ENCODE measurements at regions not wholly inside any gene's neighbourhood (a gene's known extent, or its start where the extent isn't known, plus 50 kb on each side); places are given as distances from the start of the nearest gene placed in this dataset.

DNA sequence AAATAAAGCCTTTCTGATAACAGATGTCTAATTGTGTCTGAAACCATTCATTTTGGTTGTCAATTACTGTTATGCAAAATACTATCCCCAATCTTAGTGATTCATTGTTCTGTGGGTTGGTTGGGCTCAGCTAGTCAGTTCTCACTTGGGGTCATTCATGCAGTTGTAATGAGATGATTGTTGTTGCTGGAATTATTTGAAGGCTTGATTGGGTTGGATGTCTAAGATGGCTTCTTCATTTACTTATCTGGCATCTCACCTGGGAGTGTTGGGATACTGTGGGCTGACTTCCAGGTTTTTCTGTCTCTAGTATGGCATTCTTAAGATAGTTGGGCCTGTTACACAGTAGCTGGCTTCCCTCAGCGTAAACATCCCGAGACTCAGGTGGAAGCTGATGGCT, 217.8 kb upstream of the B3GALT2 start:
- no peak for TF ChIP-seq POLR2A (IDR thresholded peaks at IDR 0.05)
- TF ChIP-seq, protein P1, sequence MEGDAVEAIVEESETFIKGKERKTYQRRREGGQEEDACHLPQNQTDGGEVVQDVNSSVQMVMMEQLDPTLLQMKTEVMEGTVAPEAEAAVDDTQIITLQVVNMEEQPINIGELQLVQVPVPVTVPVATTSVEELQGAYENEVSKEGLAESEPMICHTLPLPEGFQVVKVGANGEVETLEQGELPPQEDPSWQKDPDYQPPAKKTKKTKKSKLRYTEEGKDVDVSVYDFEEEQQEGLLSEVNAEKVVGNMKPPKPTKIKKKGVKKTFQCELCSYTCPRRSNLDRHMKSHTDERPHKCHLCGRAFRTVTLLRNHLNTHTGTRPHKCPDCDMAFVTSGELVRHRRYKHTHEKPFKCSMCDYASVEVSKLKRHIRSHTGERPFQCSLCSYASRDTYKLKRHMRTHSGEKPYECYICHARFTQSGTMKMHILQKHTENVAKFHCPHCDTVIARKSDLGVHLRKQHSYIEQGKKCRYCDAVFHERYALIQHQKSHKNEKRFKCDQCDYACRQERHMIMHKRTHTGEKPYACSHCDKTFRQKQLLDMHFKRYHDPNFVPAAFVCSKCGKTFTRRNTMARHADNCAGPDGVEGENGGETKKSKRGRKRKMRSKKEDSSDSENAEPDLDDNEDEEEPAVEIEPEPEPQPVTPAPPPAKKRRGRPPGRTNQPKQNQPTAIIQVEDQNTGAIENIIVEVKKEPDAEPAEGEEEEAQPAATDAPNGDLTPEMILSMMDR (IDR thresholded peaks at IDR 0.05 in 4 of 5, conservative IDR thresholded peaks at IDR 0.05 in 1 of 5) = no peak
